Embryonic facial prominence (tissue), 1 donor: ENCODE measurements at regions not wholly inside any gene's neighbourhood (a gene's known extent, or its start where the extent isn't known, plus 50 kb on each side); places are given as distances from the start of the nearest gene placed in this dataset.

ENCODE experiments used
- DNase-seq: peaks from one replicate; pipeline ENCODE4 v3.0.0-alpha.2; 2016; ENCODE audit errors: extremely low spot score

DNA sequence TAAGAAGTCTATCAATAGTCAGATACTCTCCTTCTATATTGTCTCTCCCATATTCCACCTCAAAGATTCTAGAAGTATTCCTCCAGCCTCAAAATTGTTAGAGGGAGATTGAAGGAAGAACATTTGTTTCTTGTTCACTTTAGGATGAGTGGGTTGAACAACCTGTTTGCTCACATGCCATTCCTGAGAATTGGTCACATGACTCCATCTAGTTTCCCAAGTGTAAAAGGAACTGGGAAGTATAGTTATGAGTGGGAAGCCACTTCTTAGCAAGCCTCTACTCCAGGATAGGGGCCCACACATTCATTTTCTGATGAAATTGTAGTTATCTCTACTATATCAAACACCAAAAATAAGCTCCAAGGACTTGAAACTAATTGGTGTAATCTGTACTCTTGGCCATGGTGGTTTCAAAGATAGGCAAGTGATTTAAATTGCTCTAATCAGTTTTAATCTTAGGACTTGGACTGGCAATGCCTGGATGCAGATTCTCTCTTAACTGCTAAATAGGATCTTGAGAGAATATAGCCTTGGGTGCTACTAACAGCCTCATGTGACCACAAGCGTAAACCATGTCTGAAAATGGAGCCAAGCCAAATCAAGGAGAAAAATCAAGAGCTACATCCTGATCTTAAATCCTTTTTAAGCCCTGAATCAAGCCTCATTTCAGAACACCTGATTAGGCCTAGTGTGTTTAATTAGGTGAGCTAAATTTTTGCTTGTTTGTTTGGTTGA is 758.7 kb upstream of the MAN1A1 start:
- DNase-seq, result no peak

DNA sequence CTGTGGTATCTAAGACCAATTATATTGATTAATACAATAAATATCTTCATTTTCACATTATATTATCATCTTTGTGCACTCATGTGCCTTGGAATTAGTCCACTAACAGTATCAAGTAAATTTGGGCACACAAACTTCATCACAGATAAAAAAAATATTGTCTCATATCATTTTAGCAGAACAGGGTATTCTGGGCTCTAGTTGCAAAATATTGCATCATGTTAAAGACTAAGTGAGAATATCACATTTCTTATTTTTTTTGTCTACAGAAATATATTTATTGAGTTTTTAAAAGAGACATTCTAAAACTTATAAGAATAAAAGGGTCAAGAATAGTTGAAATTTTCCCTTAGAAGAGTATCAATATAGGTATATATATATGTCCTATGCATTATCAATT is 754.1 kb upstream of the MAN1A1 start:
- no peak for DNase-seq

DNA sequence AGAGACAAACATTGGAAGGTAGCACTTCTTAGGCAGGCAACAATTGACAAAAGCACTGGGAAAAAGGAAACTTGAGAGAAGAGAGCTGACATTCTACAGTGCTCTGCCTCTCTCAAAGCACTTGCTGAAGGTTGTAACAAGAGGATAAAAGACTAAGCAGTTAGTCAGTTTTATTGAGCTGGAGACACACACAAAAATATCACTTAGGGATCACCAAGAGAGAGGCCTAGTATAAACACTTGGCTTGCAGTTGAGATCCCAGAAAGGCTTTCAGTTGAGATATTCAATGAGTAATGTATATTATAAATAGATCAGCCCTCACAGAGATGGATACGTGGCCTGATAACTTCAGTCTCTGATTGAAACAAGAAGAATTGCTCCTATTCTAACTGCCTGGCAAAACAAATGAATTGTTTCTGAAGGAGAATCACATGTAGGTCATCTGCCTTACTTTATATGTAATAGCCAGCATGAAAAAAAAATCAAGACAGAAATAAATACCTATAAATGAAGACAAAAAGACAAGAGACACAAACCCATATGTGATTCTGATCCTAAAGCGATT is 747.2 kb upstream of the MAN1A1 start:
- no peak for DNase-seq

DNA sequence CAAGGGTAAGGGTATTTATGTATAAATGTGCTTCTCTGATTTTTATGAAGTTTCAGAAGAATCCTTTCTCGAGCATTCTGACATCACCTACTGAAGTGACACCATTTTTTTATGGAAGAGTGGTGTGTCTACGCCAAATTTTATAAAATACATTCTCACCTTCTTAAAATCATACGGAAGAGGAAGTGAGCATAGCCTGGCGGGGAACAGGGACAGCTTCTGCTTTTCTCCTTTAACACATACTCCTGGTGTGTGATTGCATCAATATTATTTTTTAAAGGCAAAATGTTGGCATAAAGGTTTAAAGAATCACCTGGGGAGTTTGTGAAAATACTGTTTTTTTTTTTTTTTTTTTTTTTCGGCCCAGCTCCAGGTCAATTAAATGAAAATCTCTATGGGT is 733.6 kb upstream of the MAN1A1 start:
- DNase-seq, result no peak

DNA sequence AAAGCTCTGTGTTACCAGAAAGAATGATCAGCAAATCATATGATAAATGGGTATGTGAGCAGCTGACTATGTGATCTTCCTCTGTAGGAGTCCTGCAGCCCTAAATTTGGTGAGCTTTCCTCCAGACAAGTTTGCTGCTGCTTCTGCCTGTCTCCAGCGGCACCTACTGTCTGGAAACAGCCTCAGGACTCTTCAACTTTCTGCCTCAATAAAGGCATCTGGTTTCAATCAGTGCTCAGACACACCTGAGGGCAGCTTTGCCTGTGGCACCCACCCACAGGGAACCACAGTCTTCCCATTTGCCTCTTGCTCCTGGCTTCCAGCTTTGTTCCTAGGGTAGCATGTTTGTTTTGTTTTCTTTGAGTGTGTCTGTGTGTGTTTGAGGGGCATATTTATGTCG is 727.9 kb upstream of the MAN1A1 start:
- no peak for DNase-seq

DNA sequence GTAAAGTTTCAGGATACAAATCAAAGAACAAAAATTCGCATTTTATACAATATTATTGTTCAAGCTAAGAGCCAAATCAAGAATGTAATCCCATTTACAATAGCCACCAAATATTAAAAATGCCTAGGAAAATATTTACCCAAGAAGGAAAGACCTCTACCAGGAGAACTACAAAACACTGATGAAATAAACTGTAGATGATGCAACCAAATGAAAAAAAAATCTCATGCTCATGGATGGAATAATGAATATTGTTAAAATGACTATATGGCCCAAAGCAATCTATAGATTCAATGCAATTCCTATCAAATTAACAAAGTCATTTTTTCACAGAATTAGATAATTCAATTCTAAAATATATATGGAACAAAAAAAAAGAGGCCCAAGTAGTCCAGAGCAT is 708.8 kb upstream of the MAN1A1 start:
- no peak for DNase-seq

DNA sequence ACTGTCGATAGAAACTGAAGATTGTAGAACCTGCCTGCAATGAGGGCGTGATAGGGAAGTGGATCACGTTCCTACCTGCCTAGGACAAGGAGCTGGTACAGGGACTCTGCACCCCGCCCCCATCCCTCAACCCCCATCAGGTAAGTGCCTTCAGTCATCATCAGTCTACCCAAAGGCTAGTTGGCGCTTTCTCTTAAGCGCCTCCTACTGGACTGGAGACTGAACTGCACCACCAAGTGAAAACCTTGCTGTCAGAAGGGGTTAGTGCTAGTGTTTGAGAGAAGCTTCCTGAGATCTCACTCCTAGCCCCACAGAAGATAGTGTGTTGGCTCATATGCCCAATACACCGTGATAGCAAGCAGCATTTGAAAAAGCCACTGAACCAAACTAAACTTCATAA is 706.5 kb upstream of the MAN1A1 start:
- no peak for DNase-seq

DNA sequence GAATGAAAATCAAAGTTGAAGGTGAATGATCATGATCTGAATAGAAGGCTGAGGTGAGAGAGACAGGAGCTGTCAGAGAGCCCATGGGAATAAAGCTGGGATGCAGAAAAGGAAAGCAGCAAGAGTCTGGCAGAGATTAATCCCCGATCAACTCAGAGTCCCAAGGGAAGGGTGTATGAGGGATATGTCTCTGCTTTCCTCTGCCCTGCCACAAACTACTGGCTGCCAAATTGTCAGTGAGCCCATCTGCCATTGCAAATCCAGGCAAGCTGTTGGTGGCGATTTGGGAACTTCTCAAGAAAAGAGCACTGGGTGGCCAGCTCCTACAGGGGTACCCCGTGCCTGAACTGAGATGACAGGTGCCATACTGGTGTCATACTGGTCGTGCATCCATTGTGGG is 705.5 kb upstream of the MAN1A1 start:
- no peak for DNase-seq

DNA sequence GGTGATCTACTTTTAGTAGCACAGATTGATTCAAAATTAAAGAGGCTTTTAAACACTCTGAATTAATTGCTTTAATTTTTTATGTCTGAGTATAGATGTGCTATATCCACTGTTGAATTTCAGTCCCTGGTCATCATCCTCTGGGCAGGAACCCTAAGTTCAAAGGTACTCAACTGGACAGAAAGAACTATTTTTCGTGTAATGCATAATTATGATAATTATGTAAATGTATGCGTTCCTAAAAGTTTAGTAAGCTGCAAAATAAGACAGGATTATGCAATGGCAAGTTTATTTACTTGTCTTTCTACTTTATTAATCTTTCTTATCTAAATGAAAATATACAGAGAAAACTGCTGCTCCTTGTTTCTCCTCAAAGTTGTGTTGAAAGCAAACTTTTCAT is 690.1 kb upstream of the MAN1A1 start:
- DNase-seq, result no peak

DNA sequence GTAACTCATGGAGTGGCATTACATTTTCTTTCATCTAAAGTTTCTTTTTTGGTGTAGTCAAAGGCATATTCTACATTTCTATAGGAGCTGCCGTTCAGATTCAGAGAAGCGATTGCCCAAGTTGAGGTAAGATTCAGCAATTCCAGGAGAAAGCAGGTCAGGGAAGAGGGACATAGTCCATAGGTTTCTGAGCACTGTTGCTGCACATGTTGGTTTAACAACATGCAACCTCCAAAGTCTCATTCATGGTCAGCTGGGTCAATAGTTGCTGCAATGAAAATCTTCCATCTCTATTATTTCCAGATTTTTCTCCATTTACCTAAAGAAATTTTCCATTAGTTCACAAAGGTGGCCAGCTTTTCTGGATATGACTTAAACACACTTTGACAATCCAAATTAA is 682.3 kb upstream of the MAN1A1 start:
- DNase-seq, result no peak

DNA sequence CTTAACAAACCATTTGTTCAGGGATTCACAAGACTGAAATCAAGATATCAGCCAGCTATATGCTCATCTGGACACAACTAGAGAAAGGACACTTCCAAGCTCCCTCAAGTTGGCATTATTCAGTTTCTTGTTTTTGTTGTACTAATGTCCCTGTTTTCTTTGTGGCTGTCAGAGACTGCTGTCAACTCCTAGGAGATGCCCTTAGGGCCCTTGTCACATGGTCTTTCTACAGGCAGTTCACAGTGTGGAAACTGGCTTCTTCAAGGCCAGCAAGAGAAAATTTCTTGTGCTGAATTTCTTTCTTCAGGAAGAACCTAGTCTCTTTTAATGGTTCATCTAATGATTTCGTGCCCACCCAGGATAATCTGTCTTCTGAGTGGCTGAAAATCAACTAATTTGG is 677.2 kb upstream of the MAN1A1 start:
- DNase-seq, result no peak

DNA sequence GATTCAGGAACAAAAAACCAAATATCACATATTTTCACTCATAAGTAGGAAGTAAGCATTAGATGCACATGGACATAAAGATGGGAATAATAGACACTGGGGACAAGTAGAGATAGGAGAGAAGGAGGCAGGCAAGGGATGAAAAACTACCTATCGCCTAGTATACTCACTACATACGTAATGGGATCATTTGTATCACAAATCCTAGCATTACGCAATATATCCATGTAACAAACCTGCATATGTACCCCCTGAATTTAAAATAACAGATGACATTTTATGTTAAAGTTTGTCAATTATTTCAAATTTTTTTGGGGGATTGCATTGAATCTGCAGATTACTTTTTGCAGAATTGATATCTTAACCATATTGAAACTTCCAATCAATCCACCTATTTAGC is 660.5 kb upstream of the MAN1A1 start:
- no peak for DNase-seq

DNA sequence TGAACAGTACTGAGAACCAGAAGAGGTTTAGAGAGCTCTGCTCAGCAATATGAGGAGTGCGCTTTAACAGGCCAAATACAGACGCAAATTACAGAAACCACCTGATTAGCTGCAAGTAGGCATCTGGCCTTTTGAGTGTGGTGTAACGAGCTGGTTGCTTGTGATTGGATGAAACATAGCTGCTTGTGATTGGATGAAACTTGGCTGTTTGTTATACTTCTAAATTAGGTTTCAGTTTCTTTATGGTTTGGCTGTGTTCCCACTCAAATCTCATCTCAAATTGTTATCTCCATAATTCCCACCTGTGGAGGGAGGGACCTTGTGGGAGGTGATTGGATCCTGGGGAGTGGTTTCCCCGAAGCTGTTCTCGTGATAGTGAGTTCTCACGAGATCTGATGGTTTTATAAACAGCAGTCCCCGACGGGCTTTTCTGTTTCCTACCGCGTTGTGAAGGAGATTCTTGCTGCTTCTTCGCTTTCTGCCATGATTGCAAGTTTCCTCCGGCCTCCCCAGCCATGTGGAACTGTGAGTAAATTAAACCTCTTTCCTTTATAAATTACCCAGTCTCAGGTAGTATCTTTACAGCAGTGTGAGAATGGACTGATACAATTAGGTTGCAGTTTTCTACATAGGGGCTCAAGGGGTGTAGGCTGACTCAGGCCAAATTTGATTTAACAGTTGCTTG is 655.9 kb upstream of the MAN1A1 start:
- no peak for DNase-seq

DNA sequence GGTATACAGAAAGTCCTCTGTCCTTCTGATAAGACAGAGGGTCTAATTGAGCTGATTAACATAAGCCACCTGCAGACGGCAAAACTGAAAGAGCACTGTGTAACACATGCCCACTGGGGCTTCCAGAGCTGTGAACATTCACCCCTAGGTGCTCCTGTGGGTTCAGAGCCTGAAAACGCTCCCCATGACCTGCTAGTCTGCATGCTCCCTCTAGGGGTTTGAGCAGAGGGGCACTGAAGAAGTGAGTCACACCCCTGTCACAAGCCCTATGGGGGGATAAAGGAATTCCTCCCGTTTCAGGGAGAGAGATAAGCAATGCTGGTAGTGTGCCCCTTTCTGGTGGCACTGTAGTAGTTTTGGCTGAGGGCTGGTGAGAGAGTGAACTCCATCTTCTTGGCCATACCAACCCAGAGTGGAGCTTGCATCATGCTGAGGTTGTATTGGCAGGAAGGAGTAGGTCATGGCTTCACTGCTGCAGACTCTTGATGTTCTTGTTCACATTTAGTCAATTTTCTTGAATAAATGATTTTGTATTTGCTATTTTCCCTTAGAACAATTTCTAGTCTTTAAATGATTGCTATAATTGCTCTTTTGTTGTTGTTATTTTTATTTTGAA is 637.5 kb upstream of the MAN1A1 start:
- DNase-seq, result no peak

DNA sequence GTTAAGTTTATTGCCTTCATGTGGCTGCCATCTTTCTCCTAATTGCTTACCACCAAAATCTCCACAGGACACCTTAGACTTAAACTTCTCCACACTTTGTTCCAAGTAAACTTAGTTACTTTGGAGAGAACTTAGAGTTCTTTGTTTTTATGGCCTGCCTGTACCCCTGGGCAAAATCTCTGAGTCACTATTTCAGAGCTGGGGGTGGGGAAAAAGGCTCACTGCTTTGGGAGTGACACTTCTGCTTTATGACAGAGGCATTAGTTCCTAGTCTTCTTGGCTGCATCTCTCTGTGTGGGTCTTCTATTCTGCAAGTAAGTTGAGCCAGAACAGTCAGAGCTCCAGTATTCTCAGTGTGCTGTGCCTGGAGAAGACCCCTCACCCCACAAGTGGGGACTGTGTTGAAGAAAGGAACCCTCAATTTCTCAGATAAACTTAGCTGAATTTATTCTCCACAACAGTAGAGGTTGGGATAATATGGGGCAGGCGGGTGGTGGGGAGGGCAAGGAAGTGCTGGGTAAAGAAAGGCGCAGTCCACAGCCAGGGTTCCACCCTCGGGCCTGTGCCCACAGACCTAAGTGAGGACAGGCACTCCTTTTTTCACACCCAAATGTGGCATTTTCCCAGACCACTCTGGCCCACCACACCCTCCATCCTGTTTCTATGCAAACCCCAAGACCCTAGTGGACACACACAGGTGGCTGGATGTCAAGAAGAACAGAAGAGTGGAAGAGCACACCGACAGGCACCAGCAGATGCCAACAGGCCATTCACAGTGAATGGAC is 636.6 kb upstream of the MAN1A1 start:
- no peak for DNase-seq

DNA sequence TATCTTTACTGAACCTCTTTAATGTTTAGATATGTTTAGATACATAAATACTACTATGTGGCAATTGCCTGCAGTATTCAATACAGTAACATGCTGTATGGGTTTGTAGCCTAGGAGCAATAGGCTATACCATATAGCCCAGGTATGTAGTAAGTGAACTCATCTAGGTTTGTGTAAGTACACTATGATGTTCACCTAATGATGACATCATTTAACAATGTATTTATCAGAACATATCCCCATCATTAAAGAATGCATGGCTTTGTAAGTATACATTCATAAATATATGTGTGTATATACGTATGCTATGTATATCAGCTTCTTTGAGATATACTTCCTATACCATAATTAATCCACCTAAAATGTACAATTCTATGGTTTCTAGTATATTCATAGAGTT is 631.2 kb upstream of the MAN1A1 start:
- DNase-seq, result no peak

DNA sequence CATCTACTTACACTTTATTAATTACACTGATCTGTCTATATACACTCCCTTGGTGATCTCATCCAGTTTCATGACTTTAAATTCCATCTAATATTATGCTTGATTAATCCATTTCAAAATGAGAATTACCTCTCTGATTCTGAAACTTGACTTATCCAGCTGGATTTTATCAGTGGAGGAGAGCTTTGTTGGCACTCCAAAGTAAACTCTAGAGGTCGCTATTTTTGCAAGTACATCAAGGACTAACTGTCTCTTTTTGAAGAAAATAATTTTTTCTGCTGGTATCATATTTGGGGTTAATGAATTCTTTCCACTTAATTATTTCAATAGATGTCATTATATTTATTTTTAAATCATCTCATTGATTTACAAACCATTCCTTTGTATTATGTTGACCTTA is 630.3 kb upstream of the MAN1A1 start:
- DNase-seq, result no peak

DNA sequence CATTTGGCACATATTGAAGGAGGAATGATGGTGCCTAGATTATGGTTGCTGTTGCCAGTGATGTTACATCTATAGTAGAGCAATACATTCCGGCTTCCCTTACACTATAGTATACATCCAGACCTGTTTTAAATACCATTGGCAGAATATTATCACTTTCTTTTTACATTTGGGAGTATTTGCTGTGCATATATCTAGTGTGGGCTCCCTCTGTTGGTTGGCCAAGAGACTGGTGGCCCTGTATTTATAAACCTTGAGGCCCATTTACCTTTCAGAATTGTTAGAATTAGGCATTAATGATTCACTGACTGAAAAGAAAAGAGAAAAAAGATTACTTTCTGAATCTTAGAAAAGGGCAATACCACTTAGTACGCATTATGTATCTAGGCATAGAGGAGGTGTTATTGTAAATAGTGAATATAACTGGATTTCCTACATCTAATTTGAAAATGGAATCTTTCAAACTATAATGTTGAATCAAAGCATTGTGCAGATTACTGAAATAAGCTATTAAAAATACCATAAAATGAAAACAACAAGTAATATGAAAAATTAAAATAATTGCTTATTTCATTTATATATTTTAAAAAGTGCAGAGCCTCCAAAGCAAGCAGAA is 628.8 kb upstream of the MAN1A1 start:
- DNase-seq, result no peak

DNA sequence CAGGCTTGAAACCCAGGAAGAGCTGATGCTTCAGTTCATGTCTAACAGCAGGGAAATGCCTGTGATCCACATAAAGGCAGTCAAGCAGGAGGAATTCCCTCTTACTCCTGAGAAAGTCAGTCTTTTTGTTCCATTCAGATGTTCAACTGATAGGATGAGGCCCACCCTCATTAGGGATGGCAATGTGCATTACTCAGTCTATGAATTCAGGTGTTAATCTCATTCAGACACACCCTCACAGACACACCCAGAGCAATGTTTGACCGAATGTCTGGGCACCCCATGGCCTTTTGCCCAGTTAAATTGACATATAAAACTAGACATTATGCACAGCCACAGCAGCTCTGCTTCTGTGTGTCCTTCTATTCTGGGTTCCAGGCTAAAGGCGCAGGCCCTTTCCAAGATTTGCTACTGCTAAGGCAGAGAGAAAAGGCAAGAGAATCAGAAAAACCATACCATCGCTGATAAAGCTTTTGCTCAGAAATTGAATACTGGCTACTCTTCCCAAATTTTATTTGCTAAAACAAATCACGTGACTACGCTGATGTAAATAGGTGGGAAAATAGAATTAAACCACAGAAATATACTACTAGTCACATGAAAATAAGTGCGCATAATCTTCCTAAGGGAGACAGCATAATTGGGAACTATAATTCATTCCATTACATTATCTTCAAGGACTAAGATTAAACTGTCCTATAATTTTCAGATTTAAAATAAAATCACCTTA is 625.0 kb upstream of the MAN1A1 start:
- no peak for DNase-seq

DNA sequence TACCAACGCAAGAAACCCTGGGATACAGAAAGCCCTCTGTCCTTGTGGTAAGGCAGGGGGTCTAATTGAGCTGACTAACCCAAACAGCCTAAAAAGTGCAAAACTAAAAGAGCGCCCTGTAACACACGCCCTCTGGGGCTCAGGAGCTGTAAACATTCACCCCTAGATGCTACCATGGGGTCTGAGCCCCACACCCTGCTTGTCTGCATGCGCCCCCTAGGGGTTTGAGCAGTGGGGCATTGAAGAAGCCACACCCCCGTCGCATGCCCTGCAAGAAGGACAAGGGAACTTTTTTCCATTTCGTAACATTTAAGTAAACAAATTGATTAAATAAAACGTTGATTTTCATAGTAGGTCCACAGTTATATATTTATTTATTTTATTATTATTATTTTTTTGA is 616.9 kb upstream of the MAN1A1 start:
- DNase-seq, result no peak

DNA sequence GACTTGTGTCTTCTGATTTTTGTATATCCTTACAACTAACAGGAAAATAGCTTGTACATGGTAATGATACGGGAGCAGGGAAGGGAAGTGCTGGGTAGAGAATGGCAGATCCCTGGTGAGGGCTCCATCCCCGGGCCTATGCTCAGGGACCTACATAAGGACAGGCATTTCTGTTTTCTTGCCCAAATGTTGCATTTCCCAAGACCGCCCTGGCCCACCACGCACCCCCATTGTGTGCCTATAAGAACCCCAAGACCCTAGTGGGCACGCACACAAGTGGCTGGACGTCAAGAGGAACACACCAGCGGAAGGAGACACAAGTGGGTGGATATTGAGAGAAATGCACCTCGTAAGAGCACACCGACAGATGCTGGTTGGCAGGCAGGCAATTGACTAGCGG is 616.3 kb upstream of the MAN1A1 start:
- DNase-seq, result no peak
